Astrocyte (in vitro differentiated cells and primary cell): ENCODE measurements at regions not wholly inside any gene's neighbourhood (a gene's known extent, or its start where the extent isn't known, plus 50 kb on each side); places are given as distances from the start of the nearest gene placed in this dataset.

Experiments
- DNase-seq: peaks from one replicate; pipeline ENCODE4 v3.0.0-alpha.2; 2010; ENCODE audit warnings: low read depth
- FAIRE-seq: peaks from 2 replicates; lab custom pipeline; 2011; peaks lifted over from hg19 to GRCh38; lab: Jason Lieb, UNC
- H2AFZ ChIP-seq: 2 replicates; pipeline ENCODE4 v1.6.0; 2012; ENCODE audit warnings: low read depth, low read length, inconsistent platforms
- H3K27ac ChIP-seq: 2 replicates; pipeline ENCODE4 v1.5.1; 2011; ENCODE audit warnings: low read depth, low read length, inconsistent platforms
- H3K27me3 ChIP-seq: 2 replicates; pipeline ENCODE4 v1.6.0; 2011; ENCODE audit warnings: low read length, inconsistent platforms; ENCODE audit not compliant: insufficient read depth
- H3K36me3 ChIP-seq: 2 replicates; pipeline ENCODE4 v1.5.1; 2011; ENCODE audit warnings: low read length, inconsistent platforms; ENCODE audit not compliant: insufficient read depth
- H3K4me1 ChIP-seq: 2 replicates; pipeline ENCODE4 v1.5.1; 2011; ENCODE audit warnings: low read length, inconsistent platforms; ENCODE audit not compliant: insufficient read depth
- H3K4me2 ChIP-seq: 2 replicates; pipeline ENCODE4 v1.6.0; 2012; ENCODE audit warnings: low read length, inconsistent platforms
- H3K4me3 ChIP-seq: 2 replicates; pipeline ENCODE4 v1.5.1; 2011; ENCODE audit warnings: low read depth, mild to moderate bottlenecking, low read length, inconsistent platforms; ENCODE audit not compliant: insufficient read depth
- H3K79me2 ChIP-seq: 2 replicates; pipeline ENCODE4 v1.6.0; 2012; ENCODE audit warnings: mild to moderate bottlenecking, low read length, inconsistent platforms; ENCODE audit not compliant: insufficient read depth
- H3K9ac ChIP-seq: 2 replicates; pipeline ENCODE4 v1.6.0; 2012; ENCODE audit warnings: mild to moderate bottlenecking, low read length, inconsistent platforms
- H3K9me3 ChIP-seq: 2 replicates; pipeline ENCODE4 v1.5.1; 2012; ENCODE audit warnings: low read depth, mild to moderate bottlenecking, low read length, inconsistent platforms; ENCODE audit not compliant: insufficient read depth
- H4K20me1 ChIP-seq: 2 replicates; pipeline ENCODE4 v1.6.0; 2012; ENCODE audit warnings: low read length, inconsistent platforms; ENCODE audit not compliant: insufficient read depth
- H3K27ac Mint-ChIP-seq: one replicate; pipeline ENCODE4 v1.8.0; 2021; ENCODE audit warnings: mild to moderate bottlenecking, mixed read lengths; ENCODE audit not compliant: unreplicated experiment
- H3K27me3 Mint-ChIP-seq: one replicate; pipeline ENCODE4 v1.8.0; 2021; ENCODE audit warnings: low read depth, mixed read lengths; ENCODE audit not compliant: unreplicated experiment
- H3K36me3 Mint-ChIP-seq: one replicate; pipeline ENCODE4 v1.8.0; 2021; ENCODE audit warnings: low read depth, mixed read lengths; ENCODE audit not compliant: unreplicated experiment
- H3K4me1 Mint-ChIP-seq: one replicate; pipeline ENCODE4 v1.8.0; 2021; ENCODE audit warnings: low read depth, mixed read lengths; ENCODE audit not compliant: unreplicated experiment
- H3K4me3 Mint-ChIP-seq: one replicate; pipeline ENCODE4 v1.8.0; 2021; ENCODE audit warnings: mild to moderate bottlenecking, moderate library complexity, mixed read lengths; ENCODE audit not compliant: unreplicated experiment
- H3K9me3 Mint-ChIP-seq: one replicate; pipeline ENCODE4 v1.8.0; 2021; ENCODE audit warnings: mild to moderate bottlenecking, mixed read lengths; ENCODE audit not compliant: unreplicated experiment
- EZH2 ChIP-seq: IDR thresholded peaks from 2 replicates; pipeline ENCODE4 v1.6.1; 2012; ENCODE audit warnings: mild to moderate bottlenecking, low read length, inconsistent platforms; ENCODE audit not compliant: insufficient read depth
- TF ChIP-seq, protein P1 (sequence below): IDR thresholded peaks from 2 replicates; pipeline ENCODE4 v1.5.1; 2011; ENCODE audit warnings: low read depth, mild to moderate bottlenecking, inconsistent platforms, low read length, moderate library complexity; ENCODE audit not compliant: insufficient read depth

DNA sequence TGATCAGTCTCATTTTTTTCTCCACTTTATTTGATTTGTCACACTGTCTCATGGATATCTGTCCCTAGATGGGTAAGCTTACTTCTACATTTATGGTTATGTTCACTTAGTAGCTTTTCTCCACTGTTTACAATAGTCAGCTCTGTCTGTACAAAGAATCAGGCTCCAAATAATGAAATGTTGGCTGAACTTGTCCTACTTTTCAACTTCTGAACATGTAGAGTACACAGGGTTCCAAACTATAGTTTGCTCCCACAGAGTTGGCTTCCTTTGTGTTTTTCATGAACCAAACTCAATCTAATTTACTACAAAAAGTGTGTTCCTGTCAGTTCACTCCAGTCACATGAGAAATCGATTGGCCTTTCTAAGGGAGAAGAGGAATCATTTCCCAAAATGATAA, 175.0 kb downstream of the CCDC71L start:
- TF ChIP-seq EZH2, result no peak
- TF ChIP-seq, protein P1, sequence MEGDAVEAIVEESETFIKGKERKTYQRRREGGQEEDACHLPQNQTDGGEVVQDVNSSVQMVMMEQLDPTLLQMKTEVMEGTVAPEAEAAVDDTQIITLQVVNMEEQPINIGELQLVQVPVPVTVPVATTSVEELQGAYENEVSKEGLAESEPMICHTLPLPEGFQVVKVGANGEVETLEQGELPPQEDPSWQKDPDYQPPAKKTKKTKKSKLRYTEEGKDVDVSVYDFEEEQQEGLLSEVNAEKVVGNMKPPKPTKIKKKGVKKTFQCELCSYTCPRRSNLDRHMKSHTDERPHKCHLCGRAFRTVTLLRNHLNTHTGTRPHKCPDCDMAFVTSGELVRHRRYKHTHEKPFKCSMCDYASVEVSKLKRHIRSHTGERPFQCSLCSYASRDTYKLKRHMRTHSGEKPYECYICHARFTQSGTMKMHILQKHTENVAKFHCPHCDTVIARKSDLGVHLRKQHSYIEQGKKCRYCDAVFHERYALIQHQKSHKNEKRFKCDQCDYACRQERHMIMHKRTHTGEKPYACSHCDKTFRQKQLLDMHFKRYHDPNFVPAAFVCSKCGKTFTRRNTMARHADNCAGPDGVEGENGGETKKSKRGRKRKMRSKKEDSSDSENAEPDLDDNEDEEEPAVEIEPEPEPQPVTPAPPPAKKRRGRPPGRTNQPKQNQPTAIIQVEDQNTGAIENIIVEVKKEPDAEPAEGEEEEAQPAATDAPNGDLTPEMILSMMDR, result no peak
- H3K9me3 ChIP-seq, result no peaks in the 10 kb centered on the region
- DNase-seq, result no peak
- no peaks in the 10 kb centered on the region for H4K20me1 ChIP-seq
- no peaks in the 10 kb centered on the region for H3K36me3 ChIP-seq
- Mint-ChIP-seq H3K9me3 (peaks cover 8% of the 10 kb centered on the region), H3K4me3 (no peak overlapping the region), H3K4me1 (peaks cover 16% of the 10 kb centered on the region), H3K27ac (no peak overlapping the region), H3K36me3 (peaks cover 2% of the 10 kb centered on the region), H3K27me3 (peaks cover 3% of the 10 kb centered on the region)
- H3K4me3 ChIP-seq, result no peak overlapping the region
- H3K4me2 ChIP-seq, result peak overlapping the region; percentile 57
- H3K27me3 ChIP-seq, result no peaks in the 10 kb centered on the region
- FAIRE-seq, result no peak
- H3K79me2 ChIP-seq, result no peaks in the 10 kb centered on the region
- H2AFZ ChIP-seq, result peak overlapping the region; percentile 5
- H3K27ac ChIP-seq, result peak overlapping the region; percentile 78
- H3K9ac ChIP-seq, result peak overlapping the region; percentile 48
- H3K4me1 ChIP-seq, result peaks cover 20% of the 10 kb centered on the region

- Mint-ChIP-seq H3K4me3 (no peak overlapping the region), H3K36me3 (peaks cover 2% of the 10 kb centered on the region), H3K27me3 (peaks cover 3% of the 10 kb centered on the region), H3K4me1 (peaks cover 16% of the 10 kb centered on the region), H3K9me3 (peaks cover 2% of the 10 kb centered on the region), H3K27ac (no peak overlapping the region)
- TF ChIP-seq EZH2, result no peak
- TF ChIP-seq, protein P1, result no peak
- Histone ChIP-seq H3K36me3 (no peaks in the 10 kb centered on the region), H4K20me1 (no peaks in the 10 kb centered on the region), H3K9me3 (no peaks in the 10 kb centered on the region), H3K9ac (peak overlapping the region; percentile 48), H3K4me2 (peak overlapping the region; percentile 57), H2AFZ (no peak overlapping the region), H3K27me3 (no peaks in the 10 kb centered on the region), H3K27ac (peak overlapping the region; percentile 78), H3K4me1 (peaks cover 20% of the 10 kb centered on the region), H3K4me3 (no peak overlapping the region), H3K79me2 (no peaks in the 10 kb centered on the region)
- DNase-seq, result peak; percentile 93
- no peak for FAIRE-seq
Measured at GRCh38 chr7:106485031-106485551, 175.9 kb downstream of the CCDC71L start.

GRCh38 chr7:106484562-106484961, 176.4 kb downstream of the CCDC71L start:
- Histone ChIP-seq H3K27me3 (no peaks in the 10 kb centered on the region), H3K36me3 (no peaks in the 10 kb centered on the region), H3K79me2 (no peaks in the 10 kb centered on the region), H3K9ac (peak overlapping the region; percentile 29), H3K4me2 (peak overlapping the region; percentile 7), H3K4me1 (peaks cover 20% of the 10 kb centered on the region), H2AFZ (no peak overlapping the region), H3K27ac (peak overlapping the region; percentile 65), H4K20me1 (no peaks in the 10 kb centered on the region), H3K9me3 (no peaks in the 10 kb centered on the region), H3K4me3 (no peak overlapping the region)
- Mint-ChIP-seq H3K4me1 (peaks cover 16% of the 10 kb centered on the region), H3K36me3 (peaks cover 2% of the 10 kb centered on the region), H3K9me3 (peaks cover 2% of the 10 kb centered on the region), H3K27me3 (peaks cover 3% of the 10 kb centered on the region), H3K4me3 (no peak overlapping the region), H3K27ac (no peak overlapping the region)
- no peak for TF ChIP-seq EZH2
- TF ChIP-seq, protein P1, result no peak
- peak; percentile 47 for DNase-seq
- FAIRE-seq, result no peak
